ENCODE measurements at regions not wholly inside any gene's neighbourhood (a gene's known extent, or its start where the extent isn't known, plus 50 kb on each side); places are given as distances from the start of the nearest gene placed in this dataset.

DNA sequence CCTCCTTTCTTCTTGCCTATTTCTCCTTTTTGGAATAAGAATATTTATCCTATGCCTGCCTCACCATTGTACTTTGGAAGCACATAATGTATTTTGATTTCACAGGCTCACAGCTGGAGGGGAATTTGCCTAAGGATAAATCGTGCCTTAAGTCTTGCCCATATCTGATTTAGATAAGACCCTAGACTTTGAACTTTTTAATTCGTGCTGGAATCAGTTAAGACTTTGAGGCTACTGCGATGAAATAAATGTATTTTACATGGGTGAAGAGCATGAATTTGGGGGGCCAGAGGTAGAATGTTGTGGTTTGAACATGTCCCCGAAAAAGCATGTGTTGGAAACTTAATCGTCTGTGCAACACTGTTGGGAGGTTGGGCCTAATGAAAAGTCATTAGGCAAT is 648.8 kb downstream of the EPHA7 start:
- TF ChIP-seq EZH2 (IDR thresholded peaks at IDR 0.05; ENCODE audit: low read depth): no peak
- TF ChIP-seq, protein P1, sequence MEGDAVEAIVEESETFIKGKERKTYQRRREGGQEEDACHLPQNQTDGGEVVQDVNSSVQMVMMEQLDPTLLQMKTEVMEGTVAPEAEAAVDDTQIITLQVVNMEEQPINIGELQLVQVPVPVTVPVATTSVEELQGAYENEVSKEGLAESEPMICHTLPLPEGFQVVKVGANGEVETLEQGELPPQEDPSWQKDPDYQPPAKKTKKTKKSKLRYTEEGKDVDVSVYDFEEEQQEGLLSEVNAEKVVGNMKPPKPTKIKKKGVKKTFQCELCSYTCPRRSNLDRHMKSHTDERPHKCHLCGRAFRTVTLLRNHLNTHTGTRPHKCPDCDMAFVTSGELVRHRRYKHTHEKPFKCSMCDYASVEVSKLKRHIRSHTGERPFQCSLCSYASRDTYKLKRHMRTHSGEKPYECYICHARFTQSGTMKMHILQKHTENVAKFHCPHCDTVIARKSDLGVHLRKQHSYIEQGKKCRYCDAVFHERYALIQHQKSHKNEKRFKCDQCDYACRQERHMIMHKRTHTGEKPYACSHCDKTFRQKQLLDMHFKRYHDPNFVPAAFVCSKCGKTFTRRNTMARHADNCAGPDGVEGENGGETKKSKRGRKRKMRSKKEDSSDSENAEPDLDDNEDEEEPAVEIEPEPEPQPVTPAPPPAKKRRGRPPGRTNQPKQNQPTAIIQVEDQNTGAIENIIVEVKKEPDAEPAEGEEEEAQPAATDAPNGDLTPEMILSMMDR (conservative IDR thresholded peaks at IDR 0.05): no peak
